ENCODE measurements at regions not wholly inside any gene's neighbourhood (a gene's known extent, or its start where the extent isn't known, plus 50 kb on each side); places are given as distances from the start of the nearest gene placed in this dataset.

DNA sequence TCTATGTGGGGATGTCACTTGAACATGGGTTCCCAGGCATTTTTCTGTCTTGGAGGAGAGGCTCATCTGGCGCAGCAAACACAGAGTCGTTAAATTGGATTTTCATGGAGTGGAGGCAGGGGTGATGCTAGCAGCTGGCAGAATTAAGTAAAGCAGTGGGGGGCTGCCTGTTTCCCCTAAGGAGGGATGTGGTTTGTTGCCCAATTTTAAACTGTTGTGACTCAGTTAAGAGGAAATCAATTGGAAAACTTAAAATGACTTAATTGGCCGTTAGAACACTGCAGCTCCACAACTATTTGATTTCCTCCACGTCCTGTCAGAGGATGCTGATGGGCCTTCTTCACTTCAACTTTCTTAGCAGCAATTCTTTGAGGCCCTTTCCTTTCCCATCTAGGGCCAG is 354.1 kb upstream of the ATP5MC3 start (continued):
- TF ChIP-seq, protein P1, sequence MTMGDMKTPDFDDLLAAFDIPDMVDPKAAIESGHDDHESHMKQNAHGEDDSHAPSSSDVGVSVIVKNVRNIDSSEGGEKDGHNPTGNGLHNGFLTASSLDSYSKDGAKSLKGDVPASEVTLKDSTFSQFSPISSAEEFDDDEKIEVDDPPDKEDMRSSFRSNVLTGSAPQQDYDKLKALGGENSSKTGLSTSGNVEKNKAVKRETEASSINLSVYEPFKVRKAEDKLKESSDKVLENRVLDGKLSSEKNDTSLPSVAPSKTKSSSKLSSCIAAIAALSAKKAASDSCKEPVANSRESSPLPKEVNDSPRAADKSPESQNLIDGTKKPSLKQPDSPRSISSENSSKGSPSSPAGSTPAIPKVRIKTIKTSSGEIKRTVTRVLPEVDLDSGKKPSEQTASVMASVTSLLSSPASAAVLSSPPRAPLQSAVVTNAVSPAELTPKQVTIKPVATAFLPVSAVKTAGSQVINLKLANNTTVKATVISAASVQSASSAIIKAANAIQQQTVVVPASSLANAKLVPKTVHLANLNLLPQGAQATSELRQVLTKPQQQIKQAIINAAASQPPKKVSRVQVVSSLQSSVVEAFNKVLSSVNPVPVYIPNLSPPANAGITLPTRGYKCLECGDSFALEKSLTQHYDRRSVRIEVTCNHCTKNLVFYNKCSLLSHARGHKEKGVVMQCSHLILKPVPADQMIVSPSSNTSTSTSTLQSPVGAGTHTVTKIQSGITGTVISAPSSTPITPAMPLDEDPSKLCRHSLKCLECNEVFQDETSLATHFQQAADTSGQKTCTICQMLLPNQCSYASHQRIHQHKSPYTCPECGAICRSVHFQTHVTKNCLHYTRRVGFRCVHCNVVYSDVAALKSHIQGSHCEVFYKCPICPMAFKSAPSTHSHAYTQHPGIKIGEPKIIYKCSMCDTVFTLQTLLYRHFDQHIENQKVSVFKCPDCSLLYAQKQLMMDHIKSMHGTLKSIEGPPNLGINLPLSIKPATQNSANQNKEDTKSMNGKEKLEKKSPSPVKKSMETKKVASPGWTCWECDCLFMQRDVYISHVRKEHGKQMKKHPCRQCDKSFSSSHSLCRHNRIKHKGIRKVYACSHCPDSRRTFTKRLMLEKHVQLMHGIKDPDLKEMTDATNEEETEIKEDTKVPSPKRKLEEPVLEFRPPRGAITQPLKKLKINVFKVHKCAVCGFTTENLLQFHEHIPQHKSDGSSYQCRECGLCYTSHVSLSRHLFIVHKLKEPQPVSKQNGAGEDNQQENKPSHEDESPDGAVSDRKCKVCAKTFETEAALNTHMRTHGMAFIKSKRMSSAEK (CRISPR knock-in tag; IDR thresholded peaks at IDR 0.05; ENCODE audit: borderline replicate concordance), result no peak
- no peak for TF ChIP-seq ZNF219 (CRISPR knock-in tag; IDR thresholded peaks at IDR 0.05; ENCODE audit: borderline replicate concordance)
- no peak for TF ChIP-seq ZNF263 (CRISPR knock-in tag; IDR thresholded peaks at IDR 0.05; ENCODE audit: low read depth)
- TF ChIP-seq, protein P2, sequence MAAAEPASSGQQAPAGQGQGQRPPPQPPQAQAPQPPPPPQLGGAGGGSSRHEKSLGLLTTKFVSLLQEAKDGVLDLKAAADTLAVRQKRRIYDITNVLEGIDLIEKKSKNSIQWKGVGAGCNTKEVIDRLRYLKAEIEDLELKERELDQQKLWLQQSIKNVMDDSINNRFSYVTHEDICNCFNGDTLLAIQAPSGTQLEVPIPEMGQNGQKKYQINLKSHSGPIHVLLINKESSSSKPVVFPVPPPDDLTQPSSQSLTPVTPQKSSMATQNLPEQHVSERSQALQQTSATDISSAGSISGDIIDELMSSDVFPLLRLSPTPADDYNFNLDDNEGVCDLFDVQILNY (CRISPR knock-in tag; IDR thresholded peaks at IDR 0.05), result no peak
- TF ChIP-seq TEAD1 (CRISPR knock-in tag; IDR thresholded peaks at IDR 0.05), result no peak
- no peak for TF ChIP-seq MYBL2 (CRISPR knock-in tag; IDR thresholded peaks at IDR 0.05)
- no peak for TF ChIP-seq SMAD4 (CRISPR knock-in tag; IDR thresholded peaks at IDR 0.05)

DNA sequence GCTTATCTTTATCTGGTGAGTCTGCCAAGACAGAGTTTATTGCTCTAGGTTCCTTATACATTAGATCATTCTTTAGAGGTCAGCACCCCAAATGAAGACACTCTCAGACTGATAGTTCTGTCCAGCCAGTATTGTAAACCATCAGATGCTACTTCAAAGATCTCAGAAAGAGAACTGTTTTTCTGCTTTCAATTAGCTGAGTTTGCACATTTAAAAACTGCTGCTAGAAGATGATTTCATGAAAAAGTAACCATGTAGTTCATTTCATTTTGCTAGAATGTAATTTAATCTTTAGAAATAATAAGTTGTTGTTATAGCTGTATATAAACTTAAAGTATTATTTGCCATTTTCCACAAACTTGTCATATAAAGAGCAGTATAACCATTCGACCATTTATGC is 344.5 kb upstream of the ATP5MC3 start:
- ChIA-PET CTCF (no interaction called here), POLR2A (no interaction called here)
- Mint-ChIP-seq H3K9me3 (no peaks in the 10 kb centered on the region), H3K4me3 (no peak overlapping the region), H3K27ac (no peak overlapping the region), H3K4me1 (peaks cover 4% of the 10 kb centered on the region), H3K27me3 (ENCODE audit: low read depth) (no peaks in the 10 kb centered on the region), H3K36me3 (no peaks in the 10 kb centered on the region)
- ATAC-seq (no peak), DNase-seq (ENCODE audit: low spot score) (no peak)
- TF ChIP-seq, protein P1 (CRISPR knock-in tag; IDR thresholded peaks at IDR 0.05; ENCODE audit: borderline replicate concordance), result no peak
- no peak for TF ChIP-seq TP53 (CRISPR knock-in tag; IDR thresholded peaks at IDR 0.05)
- TF ChIP-seq FOXK1 (CRISPR knock-in tag; IDR thresholded peaks at IDR 0.05), result no peak

DNA sequence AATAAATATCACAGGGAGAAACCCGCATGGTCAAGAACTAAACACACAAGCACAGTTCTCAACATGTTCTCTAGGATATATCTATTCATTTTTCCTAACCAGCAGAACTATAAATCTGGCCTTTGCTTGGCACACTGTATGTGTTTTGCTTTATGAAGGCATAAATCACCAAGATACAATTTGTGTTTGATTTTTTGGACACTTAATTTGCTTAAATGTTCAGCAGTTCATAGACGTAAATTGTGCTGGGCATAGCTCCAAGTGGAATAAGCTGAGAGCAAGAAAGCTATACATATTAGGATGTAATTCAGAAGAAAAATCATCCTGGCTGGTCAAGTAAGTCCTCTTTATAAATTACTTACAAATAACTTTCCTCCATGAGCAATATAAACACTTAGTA is 341.5 kb upstream of the ATP5MC3 start:
- CTCF ChIA-PET, result interaction anchor here (0.9 kb wide), 1 partner anchor 13 kb away, joined by 3 read pairs; no protein-coding TSS in a partner anchor
- ATAC-seq (no peak), DNase-seq (ENCODE audit: low spot score) (no peak)

More for the DNA sequence above, 341.5 kb upstream of the ATP5MC3 start:
- Mint-ChIP-seq H3K27ac (no peak overlapping the region), H3K27me3 (ENCODE audit: low read depth) (no peaks in the 10 kb centered on the region), H3K4me3 (no peak overlapping the region), H3K9me3 (peaks cover 15% of the 10 kb centered on the region), H3K4me1 (peaks cover 23% of the 10 kb centered on the region), H3K36me3 (peaks cover 9% of the 10 kb centered on the region)
- TF ChIP-seq, protein P3, sequence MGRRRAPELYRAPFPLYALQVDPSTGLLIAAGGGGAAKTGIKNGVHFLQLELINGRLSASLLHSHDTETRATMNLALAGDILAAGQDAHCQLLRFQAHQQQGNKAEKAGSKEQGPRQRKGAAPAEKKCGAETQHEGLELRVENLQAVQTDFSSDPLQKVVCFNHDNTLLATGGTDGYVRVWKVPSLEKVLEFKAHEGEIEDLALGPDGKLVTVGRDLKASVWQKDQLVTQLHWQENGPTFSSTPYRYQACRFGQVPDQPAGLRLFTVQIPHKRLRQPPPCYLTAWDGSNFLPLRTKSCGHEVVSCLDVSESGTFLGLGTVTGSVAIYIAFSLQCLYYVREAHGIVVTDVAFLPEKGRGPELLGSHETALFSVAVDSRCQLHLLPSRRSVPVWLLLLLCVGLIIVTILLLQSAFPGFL (CRISPR knock-in tag; IDR thresholded peaks at IDR 0.05; ENCODE audit: borderline replicate concordance), result no peak
- TF ChIP-seq SMAD3 (CRISPR knock-in tag; IDR thresholded peaks at IDR 0.05; ENCODE audit: borderline replicate concordance), result no peak
- no peak for TF ChIP-seq OVOL2 (CRISPR knock-in tag; IDR thresholded peaks at IDR 0.05; ENCODE audit: borderline replicate concordance)
- no peak for TF ChIP-seq ZNF423 (CRISPR knock-in tag; IDR thresholded peaks at IDR 0.05)
- TF ChIP-seq CBFB (CRISPR knock-in tag; IDR thresholded peaks at IDR 0.05; ENCODE audit: low read depth), result no peak
- no peak for TF ChIP-seq ZNF263 (CRISPR knock-in tag; IDR thresholded peaks at IDR 0.05; ENCODE audit: low read depth)
- TF ChIP-seq FOXK1 (CRISPR knock-in tag; IDR thresholded peaks at IDR 0.05), result no peak
- TF ChIP-seq SMAD4 (CRISPR knock-in tag; IDR thresholded peaks at IDR 0.05), result no peak
- TF ChIP-seq, protein P4, sequence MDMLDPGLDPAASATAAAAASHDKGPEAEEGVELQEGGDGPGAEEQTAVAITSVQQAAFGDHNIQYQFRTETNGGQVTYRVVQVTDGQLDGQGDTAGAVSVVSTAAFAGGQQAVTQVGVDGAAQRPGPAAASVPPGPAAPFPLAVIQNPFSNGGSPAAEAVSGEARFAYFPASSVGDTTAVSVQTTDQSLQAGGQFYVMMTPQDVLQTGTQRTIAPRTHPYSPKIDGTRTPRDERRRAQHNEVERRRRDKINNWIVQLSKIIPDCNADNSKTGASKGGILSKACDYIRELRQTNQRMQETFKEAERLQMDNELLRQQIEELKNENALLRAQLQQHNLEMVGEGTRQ (CRISPR knock-in tag; IDR thresholded peaks at IDR 0.05), result no peak
- no peak for TF ChIP-seq ZNF671 (CRISPR knock-in tag; IDR thresholded peaks at IDR 0.05)
- no peak for TF ChIP-seq NR2C2 (CRISPR knock-in tag; IDR thresholded peaks at IDR 0.05)
- POLR2A ChIA-PET, result no interaction called here
